Skeletal muscle satellite cell (primary cell): ENCODE measurements at regions not wholly inside any gene's neighbourhood (a gene's known extent, or its start where the extent isn't known, plus 50 kb on each side); places are given as distances from the start of the nearest gene placed in this dataset.
A peak's percentile ranks its signal among the peaks of the same experiment; 100 is the strongest.
"Not testable (repeated sequence)": the region's sequence is repeated elsewhere in the genome, so short reads cannot be mapped to it uniquely, and the experiment has no call there.

ENCODE experiments used
- H3K27me3 ChIP-seq: 2 replicates; pipeline ENCODE4 v1.7.0; 2013; ENCODE audit warnings: low read length; ENCODE audit not compliant: control insufficient read depth, insufficient read depth
- H3K36me3 ChIP-seq: 2 replicates; pipeline ENCODE4 v1.7.0; 2013; ENCODE audit warnings: mild to moderate bottlenecking, control low read depth, low read length; ENCODE audit not compliant: insufficient read depth
- H3K4me1 ChIP-seq: 2 replicates; pipeline ENCODE4 v1.7.0; 2013; ENCODE audit warnings: low read length; ENCODE audit not compliant: control insufficient read depth, insufficient read depth
- H3K4me2 ChIP-seq: 2 replicates; pipeline ENCODE4 v1.7.0; 2013; ENCODE audit warnings: mild to moderate bottlenecking, low read length
- H3K4me3 ChIP-seq: 2 replicates; pipeline ENCODE4 v1.7.0; 2013; ENCODE audit warnings: low read length
- H3K9ac ChIP-seq: 2 replicates; pipeline ENCODE4 v1.7.0; 2013; ENCODE audit warnings: mild to moderate bottlenecking, low read depth, low read length, moderate library complexity
- H3K9me3 ChIP-seq: replicated peaks from 2 replicates; pipeline ENCODE4 v1.7.0; 2013; ENCODE audit warnings: mild to moderate bottlenecking, control low read depth, low read length

GRCh38 chr10:59435707-59436106, 73.4 kb upstream of the FAM13C start:
- no peaks in the 10 kb centered on the region for H3K27me3 ChIP-seq
- H3K4me2 ChIP-seq = no peak overlapping the region
- no peak overlapping the region for H3K4me3 ChIP-seq

GRCh38 chr10:59434463-59435321, 72.3 kb upstream of the FAM13C start:
- H3K9me3 ChIP-seq = no peaks in the 10 kb centered on the region
- H3K4me3 ChIP-seq = no peak overlapping the region
- H3K4me2 ChIP-seq = peak overlapping the region; percentile 56
- H3K4me1 ChIP-seq = peaks cover 18% of the 10 kb centered on the region
- no peaks in the 10 kb centered on the region for H3K27me3 ChIP-seq
- no peak overlapping the region for H3K9ac ChIP-seq
- no peaks in the 10 kb centered on the region for H3K36me3 ChIP-seq

More at GRCh38 chr10:59435707-59436106, 73.4 kb upstream of the FAM13C start:
- Histone ChIP-seq H3K9ac (no peak overlapping the region), H3K9me3 (no peaks in the 10 kb centered on the region), H3K4me1 (peaks cover 18% of the 10 kb centered on the region), H3K36me3 (no peaks in the 10 kb centered on the region)

GRCh38 chr10:59433720-59434428, 71.5 kb upstream of the FAM13C start:
- no peaks in the 10 kb centered on the region for H3K9me3 ChIP-seq
- H3K4me3 ChIP-seq = no peak overlapping the region
- H3K9ac ChIP-seq = no peak overlapping the region
- no peaks in the 10 kb centered on the region for H3K36me3 ChIP-seq
- peaks cover 18% of the 10 kb centered on the region for H3K4me1 ChIP-seq
- peak overlapping the region; percentile 56 for H3K4me2 ChIP-seq
- H3K27me3 ChIP-seq = no peaks in the 10 kb centered on the region

- Histone ChIP-seq H3K4me1 (peaks cover 18% of the 10 kb centered on the region), H3K9ac (no peak overlapping the region)
These were observed 70.0 kb upstream of the FAM13C start for GRCh38 chr10:59432207-59432900.

GRCh38 chr10:59413795-59414194, 51.4 kb upstream of the FAM13C start:
- H3K4me1 ChIP-seq, H3K9me3 ChIP-seq, H3K9ac ChIP-seq, H3K27me3 ChIP-seq, H3K4me2 ChIP-seq, H3K4me3 ChIP-seq, H3K36me3 ChIP-seq: not testable (repeated sequence)

More at GRCh38 chr10:59432207-59432900, 70.0 kb upstream of the FAM13C start:
- H3K4me3 ChIP-seq = no peak overlapping the region
- no peak overlapping the region for H3K4me2 ChIP-seq
- H3K36me3 ChIP-seq = no peaks in the 10 kb centered on the region
- H3K9me3 ChIP-seq = no peaks in the 10 kb centered on the region
- peaks cover 3% of the 10 kb centered on the region for H3K27me3 ChIP-seq
